HEK293T (cell line): ENCODE measurements at regions not wholly inside any gene's neighbourhood (a gene's known extent, or its start where the extent isn't known, plus 50 kb on each side); places are given as distances from the start of the nearest gene placed in this dataset.

ENCODE experiments used
- BHLHE40 ChIP-seq: fragments of 450-650 bp; IDR thresholded peaks from 2 replicates; pipeline ENCODE4 v1.6.1; 2016; ENCODE audit warnings: mild to moderate bottlenecking, moderate library complexity, borderline replicate concordance
- CTBP1 ChIP-seq: fragments of 450-650 bp; IDR thresholded peaks from 2 replicates; pipeline ENCODE4 v1.6.1; 2016; ENCODE audit warnings: borderline replicate concordance
- ELF4 ChIP-seq: fragments of 450-650 bp; IDR thresholded peaks from 2 replicates; pipeline ENCODE4 v1.6.1; 2017; ENCODE audit warnings: antibody characterized with exemption
- FOXA1 ChIP-seq: fragments of 450-650 bp; IDR thresholded peaks from 2 replicates; pipeline ENCODE4 v1.6.1; 2016; ENCODE audit warnings: mild to moderate bottlenecking
- FOXK2 ChIP-seq: fragments of 450-650 bp; IDR thresholded peaks from 2 replicates; pipeline ENCODE4 v1.6.1; 2016; ENCODE audit warnings: mild to moderate bottlenecking
- FOXM1 ChIP-seq: fragments of 450-650 bp; IDR thresholded peaks from 2 replicates; pipeline ENCODE4 v1.6.1; 2017; ENCODE audit warnings: mild to moderate bottlenecking, borderline replicate concordance
- LEF1 ChIP-seq: fragments of 450-650 bp; IDR thresholded peaks from 2 replicates; pipeline ENCODE4 v1.6.1; 2017; ENCODE audit warnings: mild to moderate bottlenecking, borderline replicate concordance
- PKNOX1 ChIP-seq: fragments of 450-650 bp; IDR thresholded peaks from 2 replicates; pipeline ENCODE4 v1.6.1; 2016
- SP1 ChIP-seq: fragments of 450-650 bp; IDR thresholded peaks from 2 replicates; pipeline ENCODE4 v1.6.1; 2017
- SUZ12 ChIP-seq: fragments of 450-650 bp; IDR thresholded peaks from 2 replicates; pipeline ENCODE4 v1.6.1; 2016; ENCODE audit warnings: mild to moderate bottlenecking
- TARDBP ChIP-seq: fragments of 450-650 bp; IDR thresholded peaks from 2 replicates; pipeline ENCODE4 v1.6.1; 2016
- ZNF384 ChIP-seq: fragments of 450-650 bp; IDR thresholded peaks from 2 replicates; pipeline ENCODE4 v1.6.1; 2016

DNA sequence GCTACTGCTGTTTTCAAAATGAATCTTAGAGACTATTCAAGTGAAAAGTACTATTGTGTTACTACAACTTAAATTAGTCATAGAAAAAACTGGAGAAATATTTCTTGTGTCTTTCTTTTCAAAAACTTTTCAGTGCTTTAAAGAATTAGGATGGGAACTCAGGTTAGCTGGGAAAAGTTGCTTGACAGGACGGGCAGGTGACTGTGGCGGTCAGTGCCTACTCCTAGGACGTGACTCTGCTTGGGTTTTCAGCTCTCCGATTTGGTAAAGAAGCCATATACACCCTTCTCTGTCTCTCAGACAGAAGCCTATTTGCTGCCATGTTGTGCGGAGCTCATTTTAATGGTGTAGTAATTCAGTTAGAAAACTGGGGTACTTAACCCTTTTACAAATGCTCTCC is 89.8 kb upstream of the CACNA2D3 start:
- TF ChIP-seq SUZ12 (no peak), ELF4 (no peak), PKNOX1 (no peak), FOXK2 (no peak), BHLHE40 (no peak), TARDBP (no peak), ZNF384 (no peak), FOXM1 (no peak), CTBP1 (no peak), FOXA1 (no peak), SP1 (no peak), LEF1 (no peak)
